HG02759 (cell line): ENCODE measurements at regions not wholly inside any gene's neighbourhood (a gene's known extent, or its start where the extent isn't known, plus 50 kb on each side); places are given as distances from the start of the nearest gene placed in this dataset.

Experiments used
- ATAC-seq: cut with Tn5 transposase; IDR thresholded peaks from one replicate; pipeline ENCODE4 v1.9.1; 2021; ENCODE audit warnings: mild to moderate bottlenecking, moderate library complexity; ENCODE audit not compliant: unreplicated experiment

GRCh38 chr3:3633761-3634160 lies 165.5 kb upstream of the LRRN1 start:
- ATAC-seq: no peak

GRCh38 chr3:3632449-3632848 lies 166.8 kb upstream of the LRRN1 start:
- no peak for ATAC-seq

GRCh38 chr3:3631114-3631513 lies 168.1 kb upstream of the LRRN1 start:
- no peak for ATAC-seq

- ATAC-seq: no peak
Observed at GRCh38 chr3:3629911-3630310, 169.3 kb upstream of the LRRN1 start.

GRCh38 chr3:3628676-3629328 lies 170.4 kb upstream of the LRRN1 start:
- ATAC-seq: peak; percentile 82

GRCh38 chr3:3627114-3627513 lies 172.1 kb upstream of the LRRN1 start:
- peak; percentile 28 for ATAC-seq

GRCh38 chr3:3625544-3626271 lies 173.5 kb upstream of the LRRN1 start:
- ATAC-seq: no peak

GRCh38 chr3:3619815-3620214 lies 179.4 kb upstream of the LRRN1 start:
- no peak for ATAC-seq

- ATAC-seq: no peak
Observed at GRCh38 chr3:3618623-3619022, 180.6 kb upstream of the LRRN1 start.

- no peak for ATAC-seq
Observed at GRCh38 chr3:3615533-3615932, 183.7 kb upstream of the LRRN1 start.

GRCh38 chr3:3610581-3611298 lies 188.5 kb upstream of the LRRN1 start:
- ATAC-seq: no peak

- ATAC-seq: no peak
Observed at GRCh38 chr3:3606321-3606720, 192.9 kb upstream of the LRRN1 start.

GRCh38 chr3:3605226-3605625 lies 194.0 kb upstream of the LRRN1 start:
- ATAC-seq: no peak

- ATAC-seq: no peak
Observed at GRCh38 chr3:3603351-3603750, 195.9 kb upstream of the LRRN1 start.

GRCh38 chr3:3600665-3601340 lies 198.4 kb upstream of the LRRN1 start:
- ATAC-seq: no peak

GRCh38 chr3:3599016-3599415 lies 200.2 kb upstream of the LRRN1 start:
- no peak for ATAC-seq

GRCh38 chr3:3594986-3595385 lies 204.2 kb upstream of the LRRN1 start:
- ATAC-seq: no peak

- peak; percentile 87 for ATAC-seq
Observed at GRCh38 chr3:3589715-3590130, 209.5 kb upstream of the LRRN1 start.

- ATAC-seq: no peak
Observed at GRCh38 chr3:3587647-3587972, 211.6 kb upstream of the LRRN1 start.

- no peak for ATAC-seq
Observed at GRCh38 chr3:3586843-3587646, 212.2 kb upstream of the LRRN1 start.

GRCh38 chr3:3586336-3586735 lies 212.9 kb upstream of the LRRN1 start:
- ATAC-seq: no peak
